ENCODE measurements at regions not wholly inside any gene's neighbourhood (a gene's known extent, or its start where the extent isn't known, plus 50 kb on each side); places are given as distances from the start of the nearest gene placed in this dataset.

DNA sequence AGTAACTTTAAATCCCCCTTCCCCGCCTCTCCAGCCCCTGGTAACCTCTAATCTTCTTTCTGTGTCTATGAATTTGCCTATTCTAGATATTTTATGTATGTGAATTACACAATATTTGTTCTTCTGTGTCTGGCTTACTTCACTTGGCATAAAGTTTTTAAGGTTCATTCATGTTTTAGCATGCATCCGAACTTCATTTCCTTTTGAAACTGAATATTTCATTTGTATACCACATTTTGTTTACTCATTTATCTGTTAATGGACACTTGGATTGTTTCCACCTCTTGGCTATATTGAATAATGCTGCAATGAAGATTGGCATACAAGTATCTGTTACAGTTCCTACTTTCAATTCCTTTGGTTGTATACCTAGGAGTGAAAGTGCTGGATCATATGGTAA, 205.3 kb downstream of the TM2D1 start:
- no peaks in the 10 kb centered on the region for H3K9me3 ChIP-seq
- H3K27me3 ChIP-seq = no peaks in the 10 kb centered on the region
- H3K27ac ChIP-seq = no peak overlapping the region
- H3K4me3 ChIP-seq = no peak overlapping the region
- intact Hi-C loops (cut with DNase I) = no loop called here
- H3K4me1 ChIP-seq = no peaks in the 10 kb centered on the region
- no peak for DNase-seq (ENCODE audit: extremely low spot score in 2 of 2)
- TF ChIP-seq POLR2AphosphoS5 (IDR thresholded peaks at IDR 0.05; ENCODE audit: insufficient read depth in 1 of 2, low read depth in 1 of 2) (no peak), POLR2A (IDR thresholded peaks at IDR 0.05) (no peak)
- TF ChIP-seq, protein P1, sequence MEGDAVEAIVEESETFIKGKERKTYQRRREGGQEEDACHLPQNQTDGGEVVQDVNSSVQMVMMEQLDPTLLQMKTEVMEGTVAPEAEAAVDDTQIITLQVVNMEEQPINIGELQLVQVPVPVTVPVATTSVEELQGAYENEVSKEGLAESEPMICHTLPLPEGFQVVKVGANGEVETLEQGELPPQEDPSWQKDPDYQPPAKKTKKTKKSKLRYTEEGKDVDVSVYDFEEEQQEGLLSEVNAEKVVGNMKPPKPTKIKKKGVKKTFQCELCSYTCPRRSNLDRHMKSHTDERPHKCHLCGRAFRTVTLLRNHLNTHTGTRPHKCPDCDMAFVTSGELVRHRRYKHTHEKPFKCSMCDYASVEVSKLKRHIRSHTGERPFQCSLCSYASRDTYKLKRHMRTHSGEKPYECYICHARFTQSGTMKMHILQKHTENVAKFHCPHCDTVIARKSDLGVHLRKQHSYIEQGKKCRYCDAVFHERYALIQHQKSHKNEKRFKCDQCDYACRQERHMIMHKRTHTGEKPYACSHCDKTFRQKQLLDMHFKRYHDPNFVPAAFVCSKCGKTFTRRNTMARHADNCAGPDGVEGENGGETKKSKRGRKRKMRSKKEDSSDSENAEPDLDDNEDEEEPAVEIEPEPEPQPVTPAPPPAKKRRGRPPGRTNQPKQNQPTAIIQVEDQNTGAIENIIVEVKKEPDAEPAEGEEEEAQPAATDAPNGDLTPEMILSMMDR (IDR thresholded peaks at IDR 0.05) = no peak
- no peaks in the 10 kb centered on the region for H3K36me3 ChIP-seq

DNA sequence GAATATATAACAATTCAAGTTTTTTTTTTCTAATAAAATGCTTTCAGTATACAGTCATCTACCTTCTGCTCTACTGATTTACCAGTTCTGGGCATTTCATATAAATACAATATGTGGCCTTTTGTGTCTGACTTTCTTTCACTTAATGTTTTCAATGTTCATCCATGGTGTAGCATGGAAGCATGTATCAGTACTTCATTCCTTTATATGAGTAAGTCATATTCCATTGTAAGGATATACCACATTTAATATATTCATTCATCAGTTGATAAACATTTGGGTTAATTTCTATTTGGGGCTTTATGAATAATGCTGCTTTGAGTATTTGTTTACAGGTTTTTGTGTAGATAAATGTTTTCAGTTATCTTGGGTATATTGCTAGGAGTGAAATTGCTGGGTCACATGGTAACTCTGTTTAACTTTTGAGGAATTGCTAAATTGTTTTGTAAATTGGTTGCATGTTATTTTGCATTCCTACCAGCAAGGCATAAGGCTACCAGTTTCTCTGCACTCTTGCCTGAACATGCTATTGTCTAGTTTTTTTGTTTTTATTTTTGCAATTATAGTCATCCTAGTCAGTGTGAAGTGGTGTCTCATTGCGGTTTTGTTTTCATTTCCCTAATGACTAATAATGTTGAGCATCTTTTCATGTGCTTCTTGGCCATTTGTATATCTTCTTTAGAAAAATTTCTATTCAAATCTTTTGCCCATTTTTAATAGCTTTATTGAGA, 206.1 kb downstream of the TM2D1 start:
- no peak for DNase-seq (ENCODE audit: extremely low spot score in 2 of 2)
- no peaks in the 10 kb centered on the region for H3K9me3 ChIP-seq
- H3K4me3 ChIP-seq = no peak overlapping the region
- H3K36me3 ChIP-seq = no peaks in the 10 kb centered on the region
- H3K4me1 ChIP-seq = no peaks in the 10 kb centered on the region
- TF ChIP-seq POLR2A (IDR thresholded peaks at IDR 0.05) = no peak
- TF ChIP-seq POLR2AphosphoS5 (IDR thresholded peaks at IDR 0.05; ENCODE audit: insufficient read depth in 1 of 2, low read depth in 1 of 2) = no peak
- TF ChIP-seq, protein P1 (IDR thresholded peaks at IDR 0.05) = no peak
- intact Hi-C loops (cut with DNase I) = no loop called here
- H3K27ac ChIP-seq = no peak overlapping the region
- no peaks in the 10 kb centered on the region for H3K27me3 ChIP-seq

DNA sequence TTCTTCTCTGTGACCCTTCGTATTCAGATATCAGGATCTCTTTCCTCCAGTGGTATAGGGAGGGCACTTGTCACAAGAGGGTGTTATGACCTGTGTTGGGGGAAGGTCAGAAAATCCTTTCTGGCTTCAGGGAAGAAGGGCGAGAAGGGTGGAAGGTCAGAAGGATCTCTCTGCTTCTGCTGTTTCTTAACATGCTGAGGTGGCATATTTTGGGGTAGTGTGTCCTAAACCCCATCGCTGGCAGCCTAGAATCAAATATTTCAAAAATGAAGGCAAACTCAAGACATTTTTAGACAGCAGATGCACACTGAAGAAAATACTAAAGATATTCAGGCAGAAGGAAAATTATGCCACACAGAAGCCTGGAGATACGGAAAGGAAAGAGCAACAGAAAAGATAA, 207.6 kb downstream of the TM2D1 start:
- H3K27me3 ChIP-seq = no peaks in the 10 kb centered on the region
- H3K9me3 ChIP-seq = no peaks in the 10 kb centered on the region
- DNase-seq (ENCODE audit: extremely low spot score in 2 of 2) = no peak
- no peaks in the 10 kb centered on the region for H3K36me3 ChIP-seq
- no peaks in the 10 kb centered on the region for H3K4me1 ChIP-seq
- intact Hi-C loops (cut with DNase I) = no loop called here
- no peak overlapping the region for H3K27ac ChIP-seq
- no peak overlapping the region for H3K4me3 ChIP-seq
- TF ChIP-seq POLR2AphosphoS5 (IDR thresholded peaks at IDR 0.05; ENCODE audit: insufficient read depth in 1 of 2, low read depth in 1 of 2) (no peak), POLR2A (IDR thresholded peaks at IDR 0.05) (no peak)
- TF ChIP-seq, protein P1 (IDR thresholded peaks at IDR 0.05) = no peak

DNA sequence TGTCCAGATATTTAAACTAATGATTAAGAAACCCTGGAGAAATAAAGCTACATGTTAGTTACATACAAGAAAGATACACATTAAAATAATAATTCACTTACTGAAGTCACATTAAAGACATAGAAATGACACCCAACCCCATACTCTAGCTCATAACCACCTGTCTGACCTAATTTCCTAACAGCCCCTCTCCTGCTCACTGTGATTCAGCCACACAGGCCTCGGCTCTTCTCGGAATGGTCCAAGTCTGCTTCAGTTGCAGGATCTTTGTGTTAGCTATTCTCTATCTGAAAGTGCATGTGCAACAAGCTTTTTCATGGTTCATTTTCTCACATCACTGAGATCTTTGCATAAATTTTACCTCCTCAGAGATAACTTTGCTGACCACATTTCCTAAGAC, 209.8 kb downstream of the TM2D1 start:
- TF ChIP-seq POLR2A (IDR thresholded peaks at IDR 0.05) (no peak), POLR2AphosphoS5 (IDR thresholded peaks at IDR 0.05; ENCODE audit: insufficient read depth in 1 of 2, low read depth in 1 of 2) (no peak)
- TF ChIP-seq, protein P1 (IDR thresholded peaks at IDR 0.05) = no peak
- Histone ChIP-seq H3K27ac (no peak overlapping the region), H3K4me1 (no peaks in the 10 kb centered on the region), H3K27me3 (no peaks in the 10 kb centered on the region), H3K36me3 (no peaks in the 10 kb centered on the region), H3K9me3 (no peaks in the 10 kb centered on the region), H3K4me3 (no peak overlapping the region)
- DNase-seq (ENCODE audit: extremely low spot score in 2 of 2) = no peak
- intact Hi-C loops (cut with DNase I) = no loop called here
